Sigmoid colon (tissue), 6 donors: ENCODE measurements at regions not wholly inside any gene's neighbourhood (a gene's known extent, or its start where the extent isn't known, plus 50 kb on each side); places are given as distances from the start of the nearest gene placed in this dataset.
A peak's percentile ranks its signal among the peaks of the same experiment; 100 is the strongest.

ENCODE experiments used
- DNase-seq: peaks from one replicate; pipeline ENCODE4 v3.0.0-alpha.2; 2019
- H3K27ac ChIP-seq, 4 donors: fragments of 200-600 bp; sonication (generic); one replicate each; pipeline ENCODE4 v1.5.1; 2016 to 2019; ENCODE audit warnings: mild to moderate bottlenecking in 1 of 4
- H3K27me3 ChIP-seq, 3 donors: fragments of 200-600 bp; sonication (generic); one replicate each; pipeline ENCODE4 v1.5.1; 2019; ENCODE audit warnings: mild to moderate bottlenecking in 1 of 3
- H3K36me3 ChIP-seq, 4 donors: fragments of 200-600 bp; sonication (generic); one replicate each; pipeline ENCODE4 v1.5.1; 2016 to 2019
- H3K4me1 ChIP-seq, 4 donors: fragments of 200-600 bp; sonication (generic); one replicate each; pipeline ENCODE4 v1.5.1; 2017 to 2019
- H3K4me3 ChIP-seq, 4 donors: fragments of 200-600 bp; sonication (generic); one replicate each; pipeline ENCODE4 v1.5.1; 2017 to 2019; ENCODE audit warnings: mild to moderate bottlenecking in 2 of 4, moderate library complexity in 1 of 4
- H3K9me3 ChIP-seq, 4 donors: fragments of 200-600 bp in 3 of 4; sonication (generic) in 3 of 4; one replicate each; pipeline versions ENCODE4 v1.5.1 to v1.6.1; 2013 to 2019
- CTCF ChIP-seq, 4 experiments: fragments of 450-650 bp in 3 of 4; fragments of 200-600 bp in 1 of 4; IDR thresholded peaks; one replicate each; pipeline ENCODE4 v1.5.1; 2016 to 2019; ENCODE audit warnings: antibody characterized with exemption in 4 of 4, mild to moderate bottlenecking in 3 of 4, moderate library complexity in 2 of 4
- EP300 ChIP-seq, 4 donors: sonication (generic); formaldehyde crosslinking; IDR thresholded peaks; one replicate each; pipeline ENCODE4 v1.6.1; 2017; ENCODE audit warnings: antibody characterized with exemption in 4 of 4
- POLR2A ChIP-seq, 2 donors: fragments of 450-650 bp; IDR thresholded peaks; one replicate each; pipeline ENCODE4 v1.6.1; 2016; ENCODE audit warnings: antibody characterized with exemption in 2 of 2, mild to moderate bottlenecking in 2 of 2, moderate library complexity in 2 of 2
- POLR2AphosphoS5 ChIP-seq, 4 donors: sonication (generic); formaldehyde crosslinking; IDR thresholded peaks; one replicate each; pipeline ENCODE4 v1.6.1; 2017; ENCODE audit warnings: antibody characterized with exemption in 4 of 4
- WGBS, 2 donors: extraction: QIAGEN DNeasy Blood & Tissue Kit; methylation state at CpG; one replicate each; pipeline ENCODE4 v1.1.7; 2013; 5-methylcytosine and 5-hydroxymethylcytosine counted together
- intact Hi-C: fragments of 100-400 bp; cut with DNase I; formaldehyde crosslinking; loops from one replicate; pipeline ENCODE4 v1.15.1; 2023
- donor health status: healthy with polysubstance abuse.
- donor health status: healthy.

GRCh38 chr13:24625331-24625731, 54.9 kb upstream of the ATP12A start:
- no peaks in the 10 kb centered on the region for H3K27me3 ChIP-seq
- H3K4me1 ChIP-seq, result no peaks in the 10 kb centered on the region
- 24 to 49% methylated on average over 3 of the region's 3 CpGs for whole genome bisulfite sequencing, 2 donors
- H3K27ac ChIP-seq, result peak overlapping the region; percentile 41 to 55 (median 48)
- no peaks in the 10 kb centered on the region for H3K9me3 ChIP-seq
- intact Hi-C loops, result no loop called here
- no peak overlapping the region for H3K4me3 ChIP-seq
- no peak for TF ChIP-seq CTCF (IDR thresholded peaks at IDR 0.05)
- no peak for TF ChIP-seq POLR2AphosphoS5 (IDR thresholded peaks at IDR 0.05)
- no peak for TF ChIP-seq POLR2A (IDR thresholded peaks at IDR 0.05)
- no peaks in the 10 kb centered on the region for H3K36me3 ChIP-seq
- DNase-seq, result no peak

GRCh38 chr13:24625870-24626849, 54.0 kb upstream of the ATP12A start:
- Histone ChIP-seq H3K4me1 (no peaks in the 10 kb centered on the region), H3K27me3 (no peaks in the 10 kb centered on the region), H3K9me3 (no peaks in the 10 kb centered on the region), H3K27ac (peak overlapping the region; percentile 41 to 55 (median 48)), H3K36me3 (no peaks in the 10 kb centered on the region), H3K4me3 (no peak overlapping the region)
- 57 to 69% methylated on average over 9 of the region's 9 CpGs for WGBS, 2 donors
- DNase-seq, result no peak
- no peak for TF ChIP-seq POLR2AphosphoS5 (IDR thresholded peaks at IDR 0.05)
- TF ChIP-seq EP300 (IDR thresholded peaks at IDR 0.05), result no peak
- TF ChIP-seq POLR2A (IDR thresholded peaks at IDR 0.05), result no peak
- no peak for TF ChIP-seq CTCF (IDR thresholded peaks at IDR 0.05)
- intact Hi-C loops, result no loop called here

GRCh38 chr13:24627090-24627714, 53.0 kb upstream of the ATP12A start:
- Histone ChIP-seq H3K4me1 (no peaks in the 10 kb centered on the region), H3K4me3 (no peak overlapping the region), H3K27ac (no peak overlapping the region), H3K9me3 (no peaks in the 10 kb centered on the region), H3K27me3 (no peaks in the 10 kb centered on the region), H3K36me3 (no peaks in the 10 kb centered on the region)
- intact Hi-C loops, result no loop called here
- no peak for DNase-seq
- WGBS, 2 donors, result 65 to 77% methylated on average over 25 of the region's 25 CpGs
- TF ChIP-seq CTCF (IDR thresholded peaks at IDR 0.05) (peak in 1 of 4 experiments; percentile 32), EP300 (IDR thresholded peaks at IDR 0.05) (no peak), POLR2AphosphoS5 (IDR thresholded peaks at IDR 0.05) (no peak), POLR2A (IDR thresholded peaks at IDR 0.05) (no peak)

GRCh38 chr13:24627946-24628345, 52.3 kb upstream of the ATP12A start:
- no peaks in the 10 kb centered on the region for H3K4me1 ChIP-seq
- H3K9me3 ChIP-seq, result no peaks in the 10 kb centered on the region
- no peaks in the 10 kb centered on the region for H3K36me3 ChIP-seq
- 68 to 76% methylated on average over 9 of the region's 9 CpGs for WGBS, 2 donors
- no peak overlapping the region for H3K4me3 ChIP-seq
- no peak overlapping the region for H3K27ac ChIP-seq
- no peaks in the 10 kb centered on the region for H3K27me3 ChIP-seq
- intact Hi-C loops, result no loop called here
- no peak for DNase-seq
- TF ChIP-seq POLR2A (IDR thresholded peaks at IDR 0.05) (no peak), EP300 (IDR thresholded peaks at IDR 0.05) (no peak), POLR2AphosphoS5 (IDR thresholded peaks at IDR 0.05) (no peak)

- Histone ChIP-seq H3K4me1 (no peaks in the 10 kb centered on the region), H3K27me3 (no peaks in the 10 kb centered on the region), H3K9me3 (no peaks in the 10 kb centered on the region), H3K4me3 (no peak overlapping the region), H3K36me3 (no peaks in the 10 kb centered on the region), H3K27ac (no peak overlapping the region)
- intact Hi-C loops, result no loop called here
- WGBS, 2 donors, result 96% methylated on average over 2 of the region's 2 CpGs
- TF ChIP-seq POLR2AphosphoS5 (IDR thresholded peaks at IDR 0.05), result no peak
- TF ChIP-seq POLR2A (IDR thresholded peaks at IDR 0.05), result no peak
- no peak for TF ChIP-seq EP300 (IDR thresholded peaks at IDR 0.05)
- TF ChIP-seq CTCF (IDR thresholded peaks at IDR 0.05), result no peak
- DNase-seq, result no peak
Measured at GRCh38 chr13:24629320-24629719, 50.9 kb upstream of the ATP12A start.
